BE2C (cell line): ENCODE measurements at regions not wholly inside any gene's neighbourhood (a gene's known extent, or its start where the extent isn't known, plus 50 kb on each side); places are given as distances from the start of the nearest gene placed in this dataset.

Experiments
- DNase-seq: peaks from one replicate; pipeline ENCODE4 v3.0.0-alpha.2; 2020
- H3K27me3 ChIP-seq: fragments of 250-450 bp; sonication (Bioruptor Pico); 2 replicates; pipeline ENCODE4 v1.5.1; 2020; ENCODE audit warnings: mild to moderate bottlenecking
- H3K36me3 ChIP-seq: fragments of 250-450 bp; sonication (Bioruptor Pico); 2 replicates; pipeline ENCODE4 v1.5.1; 2020; ENCODE audit warnings: mild to moderate bottlenecking
- H3K4me1 ChIP-seq: fragments of 250-450 bp; sonication (Bioruptor Pico); 2 replicates; pipeline ENCODE4 v1.5.1; 2020
- H3K4me3 ChIP-seq: 2 replicates; pipeline ENCODE4 v1.5.1; 2011; ENCODE audit warnings: low read depth, low read length
- H3K9me3 ChIP-seq: fragments of 250-450 bp; sonication (Bioruptor Pico); 2 replicates; pipeline ENCODE4 v1.5.1; 2020
- TF ChIP-seq, protein P1 (sequence below): IDR thresholded peaks from 2 replicates; pipeline ENCODE4 v1.5.1; 2012; ENCODE audit warnings: mild to moderate bottlenecking, low read depth, low read length

GRCh38 chr5:56651893-56652292 is 163.5 kb upstream of the MAP3K1 start:
- H3K36me3 ChIP-seq: no peaks in the 10 kb centered on the region
- H3K9me3 ChIP-seq: no peaks in the 10 kb centered on the region; the same call in 1 of the 2 replicates
- H3K4me1 ChIP-seq: peaks cover 8% of the 10 kb centered on the region
- no peak overlapping the region for H3K4me3 ChIP-seq
- no peaks in the 10 kb centered on the region for H3K27me3 ChIP-seq
- DNase-seq: no peak
- TF ChIP-seq, protein P1, sequence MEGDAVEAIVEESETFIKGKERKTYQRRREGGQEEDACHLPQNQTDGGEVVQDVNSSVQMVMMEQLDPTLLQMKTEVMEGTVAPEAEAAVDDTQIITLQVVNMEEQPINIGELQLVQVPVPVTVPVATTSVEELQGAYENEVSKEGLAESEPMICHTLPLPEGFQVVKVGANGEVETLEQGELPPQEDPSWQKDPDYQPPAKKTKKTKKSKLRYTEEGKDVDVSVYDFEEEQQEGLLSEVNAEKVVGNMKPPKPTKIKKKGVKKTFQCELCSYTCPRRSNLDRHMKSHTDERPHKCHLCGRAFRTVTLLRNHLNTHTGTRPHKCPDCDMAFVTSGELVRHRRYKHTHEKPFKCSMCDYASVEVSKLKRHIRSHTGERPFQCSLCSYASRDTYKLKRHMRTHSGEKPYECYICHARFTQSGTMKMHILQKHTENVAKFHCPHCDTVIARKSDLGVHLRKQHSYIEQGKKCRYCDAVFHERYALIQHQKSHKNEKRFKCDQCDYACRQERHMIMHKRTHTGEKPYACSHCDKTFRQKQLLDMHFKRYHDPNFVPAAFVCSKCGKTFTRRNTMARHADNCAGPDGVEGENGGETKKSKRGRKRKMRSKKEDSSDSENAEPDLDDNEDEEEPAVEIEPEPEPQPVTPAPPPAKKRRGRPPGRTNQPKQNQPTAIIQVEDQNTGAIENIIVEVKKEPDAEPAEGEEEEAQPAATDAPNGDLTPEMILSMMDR: no peak

DNA sequence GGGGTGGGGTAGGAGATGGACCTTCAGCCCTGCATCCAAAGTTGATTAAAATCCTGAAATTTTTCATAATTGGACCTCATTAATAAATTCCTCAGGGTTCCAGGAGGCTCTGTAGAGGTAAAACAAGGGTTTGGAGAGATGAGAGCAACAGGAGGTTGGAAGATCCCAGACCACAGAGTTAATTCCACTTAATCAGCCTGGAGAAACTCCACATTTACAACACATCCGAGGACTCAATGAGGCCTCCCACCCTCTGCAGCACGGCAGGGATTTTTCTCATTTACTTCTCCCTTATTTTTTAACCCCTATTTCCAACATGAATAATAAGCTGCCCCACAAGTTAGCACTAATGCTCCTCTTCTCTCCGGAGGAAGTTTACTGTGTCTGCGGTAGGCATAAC is 165.0 kb upstream of the MAP3K1 start:
- DNase-seq: no peak
- Histone ChIP-seq H3K9me3 (no peaks in the 10 kb centered on the region), H3K4me1 (peaks cover 10% of the 10 kb centered on the region), H3K4me3 (no peak overlapping the region), H3K27me3 (no peaks in the 10 kb centered on the region), H3K36me3 (no peaks in the 10 kb centered on the region)
- TF ChIP-seq, protein P1: no peak

GRCh38 chr5:56649569-56649968 is 165.8 kb upstream of the MAP3K1 start:
- Histone ChIP-seq H3K9me3 (no peaks in the 10 kb centered on the region), H3K4me1 (peaks cover 10% of the 10 kb centered on the region), H3K36me3 (no peaks in the 10 kb centered on the region), H3K4me3 (peak overlapping the region; percentile 4; the same call in 1 of the 2 replicates), H3K27me3 (no peaks in the 10 kb centered on the region)
- TF ChIP-seq, protein P1: no peak
- DNase-seq: peak; percentile 74

DNA sequence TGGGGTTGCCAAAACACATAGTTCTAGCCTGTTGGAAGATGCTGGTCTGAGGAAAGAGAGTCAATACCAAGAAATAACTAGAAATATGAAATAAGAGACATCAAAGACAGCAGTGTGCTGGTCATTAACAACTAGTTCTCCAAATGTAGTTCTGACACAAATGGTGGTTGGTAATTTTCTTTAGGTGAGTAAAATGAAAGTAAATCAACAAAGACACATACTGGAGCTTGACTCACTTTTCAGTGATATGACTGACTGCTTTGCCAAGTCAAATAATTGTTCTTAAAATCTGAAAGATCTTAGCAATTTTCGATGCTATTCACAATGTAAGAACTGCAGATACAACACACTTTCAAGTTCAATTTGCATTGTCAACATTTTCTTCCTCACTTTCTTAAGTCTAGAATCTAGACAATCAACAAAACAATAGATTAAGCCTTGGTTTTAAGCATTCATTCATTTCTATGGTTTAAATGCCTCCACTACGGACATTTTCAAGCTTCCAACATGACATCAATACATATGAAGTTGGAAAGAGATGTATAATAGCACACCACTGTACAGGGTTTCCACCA is 166.8 kb upstream of the MAP3K1 start:
- H3K36me3 ChIP-seq: no peaks in the 10 kb centered on the region
- TF ChIP-seq, protein P1: no peak
- no peak for DNase-seq
- H3K4me1 ChIP-seq: peaks cover 10% of the 10 kb centered on the region
- no peaks in the 10 kb centered on the region for H3K9me3 ChIP-seq
- H3K27me3 ChIP-seq: no peaks in the 10 kb centered on the region
- no peak overlapping the region for H3K4me3 ChIP-seq

GRCh38 chr5:56647099-56647850 is 168.1 kb upstream of the MAP3K1 start:
- peaks cover 10% of the 10 kb centered on the region for H3K4me1 ChIP-seq
- no peaks in the 10 kb centered on the region for H3K27me3 ChIP-seq
- H3K4me3 ChIP-seq: no peak overlapping the region
- TF ChIP-seq, protein P1: no peak
- H3K9me3 ChIP-seq: no peaks in the 10 kb centered on the region
- H3K36me3 ChIP-seq: no peaks in the 10 kb centered on the region
- no peak for DNase-seq

DNA sequence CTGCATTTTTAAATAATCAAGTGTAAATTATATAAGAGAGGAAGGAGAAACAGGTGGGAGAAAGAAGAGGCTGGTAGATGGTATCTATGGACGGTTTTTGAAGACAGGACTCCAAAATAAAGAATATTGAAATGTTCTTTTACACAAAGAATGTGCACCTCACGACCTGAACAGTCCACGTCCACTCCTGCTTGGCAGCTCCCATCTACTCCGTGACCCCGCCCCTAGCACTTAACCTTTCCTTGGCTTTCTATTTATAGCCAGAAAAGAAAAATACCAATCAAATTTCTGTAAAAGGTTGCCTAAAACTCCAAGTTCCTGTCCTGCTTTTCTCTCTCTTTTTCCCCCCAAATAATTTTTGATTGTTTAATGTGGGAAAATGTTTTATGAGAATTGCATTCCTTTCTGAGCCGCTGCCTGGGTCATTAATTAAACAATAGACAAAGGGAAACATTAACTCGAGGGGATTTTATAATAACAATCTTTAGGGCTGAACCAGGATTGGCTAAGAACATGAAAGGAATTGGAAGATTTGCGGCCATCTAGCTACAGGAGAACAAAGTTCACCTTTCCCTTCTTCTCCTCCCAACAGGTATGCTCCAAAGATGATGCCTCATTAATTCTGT is 173.6 kb upstream of the MAP3K1 start:
- peaks cover 14% of the 10 kb centered on the region for H3K4me1 ChIP-seq
- no peaks in the 10 kb centered on the region for H3K36me3 ChIP-seq
- no peak overlapping the region for H3K4me3 ChIP-seq
- H3K27me3 ChIP-seq: no peaks in the 10 kb centered on the region
- TF ChIP-seq, protein P1: no peak
- DNase-seq: no peak
- H3K9me3 ChIP-seq: no peaks in the 10 kb centered on the region
